ENCODE measurements at regions not wholly inside any gene's neighbourhood (a gene's known extent, or its start where the extent isn't known, plus 50 kb on each side); places are given as distances from the start of the nearest gene placed in this dataset.

DNA sequence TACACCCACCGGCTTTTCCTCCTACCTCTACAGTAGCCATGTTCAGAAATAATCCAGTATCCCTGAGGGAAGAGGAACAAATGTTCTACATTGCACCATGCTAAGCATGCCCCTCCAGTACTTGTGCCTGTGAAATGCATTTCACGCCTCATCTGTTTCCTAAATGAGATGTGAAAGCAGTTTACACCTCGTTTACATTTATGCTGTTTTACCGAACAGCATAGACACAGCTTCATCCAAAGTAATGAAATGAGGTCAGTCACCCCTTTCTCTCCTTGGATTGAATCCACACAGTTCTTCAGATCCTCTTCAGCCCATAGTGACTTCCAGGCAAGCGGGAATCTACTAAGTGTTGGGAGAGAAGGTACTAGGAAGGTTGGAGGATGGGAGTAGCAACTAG lies 514.3 kb downstream of the PDCD6IP start:
- TF ChIP-seq CTCF (IDR thresholded peaks at IDR 0.05; ENCODE audit: insufficient read depth, low read length, poor library complexity, severe bottlenecking), result no peak
- no peak for TF ChIP-seq EZH2phosphoT487 (conservative IDR thresholded peaks at IDR 0.05; ENCODE audit: low read length)
